GM19324 (cell line): ENCODE measurements at regions not wholly inside any gene's neighbourhood (a gene's known extent, or its start where the extent isn't known, plus 50 kb on each side); places are given as distances from the start of the nearest gene placed in this dataset.
A peak's percentile ranks its signal among the peaks of the same experiment; 100 is the strongest.

Experiments
- ATAC-seq: cut with Tn5 transposase; IDR thresholded peaks from one replicate; pipeline ENCODE4 v1.9.1; 2021; ENCODE audit warnings: mild to moderate bottlenecking, moderate library complexity; ENCODE audit not compliant: unreplicated experiment, low FRiP score

GRCh38 chr6:21977346-21977745, 319.5 kb downstream of the PRL start:
- ATAC-seq: no peak

GRCh38 chr6:21981235-21981833, 315.5 kb downstream of the PRL start:
- ATAC-seq: no peak

- ATAC-seq: no peak
These were observed 312.7 kb downstream of the PRL start for GRCh38 chr6:21984135-21984534.

GRCh38 chr6:21984561-21984960, 312.3 kb downstream of the PRL start:
- no peak for ATAC-seq

GRCh38 chr6:21985904-21986303, 310.9 kb downstream of the PRL start:
- ATAC-seq: no peak

- no peak for ATAC-seq
These were observed 310.1 kb downstream of the PRL start for GRCh38 chr6:21986703-21987102.

- ATAC-seq: peak; percentile 54
These were observed 309.3 kb downstream of the PRL start for GRCh38 chr6:21987501-21987957.

- no peak for ATAC-seq
These were observed 306.3 kb downstream of the PRL start for GRCh38 chr6:21990577-21990976.

- no peak for ATAC-seq
These were observed 304.5 kb downstream of the PRL start for GRCh38 chr6:21992178-21992967.

GRCh38 chr6:21993841-21994240, 303.0 kb downstream of the PRL start:
- no peak for ATAC-seq

- ATAC-seq: no peak
These were observed 302.0 kb downstream of the PRL start for GRCh38 chr6:21994821-21995220.

- ATAC-seq: no peak
These were observed 301.5 kb downstream of the PRL start for GRCh38 chr6:21995318-21995717.

- no peak for ATAC-seq
These were observed 300.3 kb downstream of the PRL start for GRCh38 chr6:21996425-21997118.

GRCh38 chr6:21997119-21998037, 299.5 kb downstream of the PRL start:
- ATAC-seq: no peak

- ATAC-seq: no peak
These were observed 298.3 kb downstream of the PRL start for GRCh38 chr6:21998582-21998981.

GRCh38 chr6:21999012-21999528, 297.8 kb downstream of the PRL start:
- no peak for ATAC-seq

- no peak for ATAC-seq
These were observed 297.1 kb downstream of the PRL start for GRCh38 chr6:21999741-22000140.

GRCh38 chr6:22001396-22002027, 295.3 kb downstream of the PRL start:
- no peak for ATAC-seq

GRCh38 chr6:22003287-22003686, 293.5 kb downstream of the PRL start:
- ATAC-seq: no peak

GRCh38 chr6:22006795-22007194, 290.0 kb downstream of the PRL start:
- ATAC-seq: no peak
